ENCODE measurements at regions not wholly inside any gene's neighbourhood (a gene's known extent, or its start where the extent isn't known, plus 50 kb on each side); places are given as distances from the start of the nearest gene placed in this dataset.

GRCh38 chr18:61062258-61062657 lies 271.0 kb upstream of the CDH20 start:
- Histone ChIP-seq H3K4me1 (ENCODE audit: insufficient read depth, low read length) (peaks cover 15% of the 10 kb centered on the region; the same call in 1 of the 2 replicates), H3K27ac (ENCODE audit: low read length) (no peak overlapping the region), H3K4me3 (ENCODE audit: low read length) (no peak overlapping the region), H3K36me3 (ENCODE audit: insufficient read depth, low read depth, low read length) (no peaks in the 10 kb centered on the region), H3K27me3 (ENCODE audit: insufficient read depth, low read length) (peaks cover 7% of the 10 kb centered on the region; the same call in 1 of the 2 replicates), H3K9ac (ENCODE audit: low read depth, low read length) (no peak overlapping the region), H3K9me3 (ENCODE audit: insufficient read depth, low read depth, low read length) (no peaks in the 10 kb centered on the region)

- Histone ChIP-seq H3K27me3 (ENCODE audit: insufficient read depth, low read length) (peaks cover 7% of the 10 kb centered on the region; the same call in 1 of the 2 replicates), H3K4me3 (ENCODE audit: low read length) (no peak overlapping the region), H3K9ac (ENCODE audit: low read depth, low read length) (no peak overlapping the region), H3K4me1 (ENCODE audit: insufficient read depth, low read length) (peaks cover 15% of the 10 kb centered on the region; the same call in 1 of the 2 replicates), H3K9me3 (ENCODE audit: insufficient read depth, low read depth, low read length) (no peaks in the 10 kb centered on the region), H3K27ac (ENCODE audit: low read length) (no peak overlapping the region), H3K36me3 (ENCODE audit: insufficient read depth, low read depth, low read length) (no peaks in the 10 kb centered on the region)
Measured at GRCh38 chr18:61064911-61065310, 268.3 kb upstream of the CDH20 start.

GRCh38 chr18:61076986-61077385 lies 256.2 kb upstream of the CDH20 start:
- Histone ChIP-seq H3K36me3 (ENCODE audit: insufficient read depth, low read depth, low read length) (no peaks in the 10 kb centered on the region), H3K9me3 (ENCODE audit: insufficient read depth, low read depth, low read length) (no peaks in the 10 kb centered on the region), H3K4me3 (ENCODE audit: low read length) (no peak overlapping the region), H3K27me3 (ENCODE audit: insufficient read depth, low read length) (no peaks in the 10 kb centered on the region), H3K27ac (ENCODE audit: low read length) (no peak overlapping the region), H3K9ac (ENCODE audit: low read depth, low read length) (no peak overlapping the region), H3K4me1 (ENCODE audit: insufficient read depth, low read length) (no peaks in the 10 kb centered on the region)

GRCh38 chr18:61079714-61080113 lies 253.5 kb upstream of the CDH20 start:
- Histone ChIP-seq H3K4me3 (ENCODE audit: low read length) (no peak overlapping the region), H3K4me1 (ENCODE audit: insufficient read depth, low read length) (no peaks in the 10 kb centered on the region)

GRCh38 chr18:61080954-61081528 lies 252.2 kb upstream of the CDH20 start:
- Histone ChIP-seq H3K9me3 (ENCODE audit: insufficient read depth, low read depth, low read length) (no peaks in the 10 kb centered on the region), H3K4me3 (ENCODE audit: low read length) (no peak overlapping the region), H3K36me3 (ENCODE audit: insufficient read depth, low read depth, low read length) (no peaks in the 10 kb centered on the region), H3K27me3 (ENCODE audit: insufficient read depth, low read length) (no peaks in the 10 kb centered on the region), H3K27ac (ENCODE audit: low read length) (no peak overlapping the region), H3K9ac (ENCODE audit: low read depth, low read length) (no peak overlapping the region), H3K4me1 (ENCODE audit: insufficient read depth, low read length) (no peaks in the 10 kb centered on the region)

More at GRCh38 chr18:61079714-61080113, 253.5 kb upstream of the CDH20 start:
- H3K9me3 ChIP-seq (ENCODE audit: insufficient read depth, low read depth, low read length): no peaks in the 10 kb centered on the region
- no peak overlapping the region for H3K27ac ChIP-seq (ENCODE audit: low read length)
- no peak overlapping the region for H3K9ac ChIP-seq (ENCODE audit: low read depth, low read length)
- no peaks in the 10 kb centered on the region for H3K27me3 ChIP-seq (ENCODE audit: insufficient read depth, low read length)
- no peaks in the 10 kb centered on the region for H3K36me3 ChIP-seq (ENCODE audit: insufficient read depth, low read depth, low read length)

- Histone ChIP-seq H3K4me3 (ENCODE audit: low read length) (no peak overlapping the region), H3K9ac (ENCODE audit: low read depth, low read length) (no peak overlapping the region), H3K27ac (ENCODE audit: low read length) (no peak overlapping the region), H3K4me1 (ENCODE audit: insufficient read depth, low read length) (no peaks in the 10 kb centered on the region), H3K9me3 (ENCODE audit: insufficient read depth, low read depth, low read length) (no peaks in the 10 kb centered on the region), H3K27me3 (ENCODE audit: insufficient read depth, low read length) (no peaks in the 10 kb centered on the region), H3K36me3 (ENCODE audit: insufficient read depth, low read depth, low read length) (no peaks in the 10 kb centered on the region)
Measured at GRCh38 chr18:61082976-61083630, 250.1 kb upstream of the CDH20 start.

- Histone ChIP-seq H3K4me1 (ENCODE audit: insufficient read depth, low read length) (no peaks in the 10 kb centered on the region), H3K27ac (ENCODE audit: low read length) (no peak overlapping the region), H3K9ac (ENCODE audit: low read depth, low read length) (no peak overlapping the region), H3K4me3 (ENCODE audit: low read length) (no peak overlapping the region), H3K36me3 (ENCODE audit: insufficient read depth, low read depth, low read length) (no peaks in the 10 kb centered on the region), H3K27me3 (ENCODE audit: insufficient read depth, low read length) (no peaks in the 10 kb centered on the region), H3K9me3 (ENCODE audit: insufficient read depth, low read depth, low read length) (no peaks in the 10 kb centered on the region)
Measured at GRCh38 chr18:61085036-61085435, 248.2 kb upstream of the CDH20 start.

- Histone ChIP-seq H3K4me1 (ENCODE audit: insufficient read depth, low read length) (no peaks in the 10 kb centered on the region), H3K9ac (ENCODE audit: low read depth, low read length) (no peak overlapping the region), H3K9me3 (ENCODE audit: insufficient read depth, low read depth, low read length) (no peaks in the 10 kb centered on the region), H3K4me3 (ENCODE audit: low read length) (no peak overlapping the region), H3K36me3 (ENCODE audit: insufficient read depth, low read depth, low read length) (no peaks in the 10 kb centered on the region), H3K27me3 (ENCODE audit: insufficient read depth, low read length) (no peaks in the 10 kb centered on the region), H3K27ac (ENCODE audit: low read length) (no peak overlapping the region)
Measured at GRCh38 chr18:61085761-61086160, 247.5 kb upstream of the CDH20 start.

- no peak overlapping the region for H3K4me3 ChIP-seq (ENCODE audit: low read length)
- H3K27ac ChIP-seq (ENCODE audit: low read length): no peak overlapping the region
- H3K36me3 ChIP-seq (ENCODE audit: insufficient read depth, low read depth, low read length): no peaks in the 10 kb centered on the region
- no peaks in the 10 kb centered on the region for H3K4me1 ChIP-seq (ENCODE audit: insufficient read depth, low read length)
- no peak overlapping the region for H3K9ac ChIP-seq (ENCODE audit: low read depth, low read length)
- H3K27me3 ChIP-seq (ENCODE audit: insufficient read depth, low read length): no peaks in the 10 kb centered on the region
- no peaks in the 10 kb centered on the region for H3K9me3 ChIP-seq (ENCODE audit: insufficient read depth, low read depth, low read length)
Measured at GRCh38 chr18:61086657-61087056, 246.6 kb upstream of the CDH20 start.

- no peak overlapping the region for H3K27ac ChIP-seq (ENCODE audit: low read length)
- H3K9ac ChIP-seq (ENCODE audit: low read depth, low read length): no peak overlapping the region
- H3K36me3 ChIP-seq (ENCODE audit: insufficient read depth, low read depth, low read length): no peaks in the 10 kb centered on the region
- H3K27me3 ChIP-seq (ENCODE audit: insufficient read depth, low read length): no peaks in the 10 kb centered on the region
- no peak overlapping the region for H3K4me3 ChIP-seq (ENCODE audit: low read length)
- H3K4me1 ChIP-seq (ENCODE audit: insufficient read depth, low read length): no peaks in the 10 kb centered on the region
- H3K9me3 ChIP-seq (ENCODE audit: insufficient read depth, low read depth, low read length): no peaks in the 10 kb centered on the region
Measured at GRCh38 chr18:61091379-61091778, 241.9 kb upstream of the CDH20 start.

- Histone ChIP-seq H3K9ac (ENCODE audit: low read depth, low read length) (no peak overlapping the region), H3K4me3 (ENCODE audit: low read length) (no peak overlapping the region), H3K36me3 (ENCODE audit: insufficient read depth, low read depth, low read length) (no peaks in the 10 kb centered on the region), H3K27ac (ENCODE audit: low read length) (no peak overlapping the region), H3K9me3 (ENCODE audit: insufficient read depth, low read depth, low read length) (no peaks in the 10 kb centered on the region), H3K4me1 (ENCODE audit: insufficient read depth, low read length) (no peaks in the 10 kb centered on the region), H3K27me3 (ENCODE audit: insufficient read depth, low read length) (no peaks in the 10 kb centered on the region)
Measured at GRCh38 chr18:61093965-61094364, 239.3 kb upstream of the CDH20 start.

- no peak overlapping the region for H3K27ac ChIP-seq (ENCODE audit: low read length)
- no peaks in the 10 kb centered on the region for H3K27me3 ChIP-seq (ENCODE audit: insufficient read depth, low read length)
- no peak overlapping the region for H3K9ac ChIP-seq (ENCODE audit: low read depth, low read length)
- H3K4me1 ChIP-seq (ENCODE audit: insufficient read depth, low read length): no peaks in the 10 kb centered on the region
- H3K9me3 ChIP-seq (ENCODE audit: insufficient read depth, low read depth, low read length): no peaks in the 10 kb centered on the region
- no peaks in the 10 kb centered on the region for H3K36me3 ChIP-seq (ENCODE audit: insufficient read depth, low read depth, low read length)
- no peak overlapping the region for H3K4me3 ChIP-seq (ENCODE audit: low read length)
Measured at GRCh38 chr18:61096226-61096625, 237.0 kb upstream of the CDH20 start.
